MCF 10A (cell line): ENCODE measurements at regions not wholly inside any gene's neighbourhood (a gene's known extent, or its start where the extent isn't known, plus 50 kb on each side); places are given as distances from the start of the nearest gene placed in this dataset.

Experiments used
- BruUV-seq: library from RNA; stranded (reverse); fragments of 400-500 nt; replicated peaks from 2 replicates; lab custom pipeline; 2021; lab: Mats Ljungman, UMichigan
- CTCF ChIA-PET: fragments of 300-600 bp; sonication (Branson Sonifier 250); formaldehyde crosslinking; extraction: SDS; loops from one replicate; lab custom pipeline; 2021; ENCODE audit warnings: antibody characterized with exemption, inconsistent platforms; lab: Yijun Ruan, JAX
- POLR2A ChIA-PET: fragments of 300-600, 350-650 bp; sonication (Branson Sonifier 250); formaldehyde crosslinking; extraction: SDS; loops from one replicate; lab custom pipeline; 2020; ENCODE audit warnings: antibody characterized with exemption, inconsistent platforms; lab: Yijun Ruan, JAX
- DNase-seq: peaks from one replicate; pipeline ENCODE4 v3.0.0-alpha.2; 2018; ENCODE audit not compliant: unreplicated experiment
- H3K27ac Mint-ChIP-seq: one replicate; pipeline ENCODE4 v1.8.0; 2022; ENCODE audit warnings: mild to moderate bottlenecking, low read depth, mixed read lengths; ENCODE audit not compliant: unreplicated experiment
- H3K27me3 Mint-ChIP-seq: one replicate; pipeline ENCODE4 v1.8.0; 2022; ENCODE audit warnings: mixed read lengths; ENCODE audit not compliant: insufficient read depth, unreplicated experiment
- H3K36me3 Mint-ChIP-seq: one replicate; pipeline ENCODE4 v1.8.0; 2022; ENCODE audit warnings: mild to moderate bottlenecking, moderate library complexity, mixed read lengths; ENCODE audit not compliant: insufficient read depth, unreplicated experiment
- H3K4me1 Mint-ChIP-seq: one replicate; pipeline ENCODE4 v1.8.0; 2022; ENCODE audit warnings: mixed read lengths; ENCODE audit not compliant: insufficient read depth, unreplicated experiment
- H3K4me3 Mint-ChIP-seq: one replicate; pipeline ENCODE4 v1.8.0; 2022; ENCODE audit warnings: mild to moderate bottlenecking, moderate library complexity, mixed read lengths; ENCODE audit not compliant: unreplicated experiment
- H3K9me3 Mint-ChIP-seq: one replicate; pipeline ENCODE4 v1.8.0; 2022; ENCODE audit warnings: mixed read lengths; ENCODE audit not compliant: unreplicated experiment
- intact Hi-C: fragments of 100-400 bp; cut with micrococcal nuclease; formaldehyde crosslinking; loops from 2 replicates; pipeline ENCODE4 v1.14.1; 2022
- TF ChIP-seq, protein P1 (sequence below): fragments of 200-600 bp; IDR thresholded peaks from one replicate; pipeline ENCODE4 v1.8.0; 2022; ENCODE audit warnings: antibody characterized with exemption, mild to moderate bottlenecking; ENCODE audit not compliant: unreplicated experiment

GRCh38 chr2:200101922-200102321 is 146.5 kb downstream of the MAIP1 start:
- intact Hi-C loops, result no loop called here
- POLR2A ChIA-PET, result no interaction called here
- BruUV-seq, result no TSS peak
- no peaks in the 10 kb centered on the region for H3K27me3 Mint-ChIP-seq
- peaks cover 5% of the 10 kb centered on the region for H3K4me1 Mint-ChIP-seq
- no peaks in the 10 kb centered on the region for H3K9me3 Mint-ChIP-seq
- H3K4me3 Mint-ChIP-seq, result no peak overlapping the region
- TF ChIP-seq, protein P1, sequence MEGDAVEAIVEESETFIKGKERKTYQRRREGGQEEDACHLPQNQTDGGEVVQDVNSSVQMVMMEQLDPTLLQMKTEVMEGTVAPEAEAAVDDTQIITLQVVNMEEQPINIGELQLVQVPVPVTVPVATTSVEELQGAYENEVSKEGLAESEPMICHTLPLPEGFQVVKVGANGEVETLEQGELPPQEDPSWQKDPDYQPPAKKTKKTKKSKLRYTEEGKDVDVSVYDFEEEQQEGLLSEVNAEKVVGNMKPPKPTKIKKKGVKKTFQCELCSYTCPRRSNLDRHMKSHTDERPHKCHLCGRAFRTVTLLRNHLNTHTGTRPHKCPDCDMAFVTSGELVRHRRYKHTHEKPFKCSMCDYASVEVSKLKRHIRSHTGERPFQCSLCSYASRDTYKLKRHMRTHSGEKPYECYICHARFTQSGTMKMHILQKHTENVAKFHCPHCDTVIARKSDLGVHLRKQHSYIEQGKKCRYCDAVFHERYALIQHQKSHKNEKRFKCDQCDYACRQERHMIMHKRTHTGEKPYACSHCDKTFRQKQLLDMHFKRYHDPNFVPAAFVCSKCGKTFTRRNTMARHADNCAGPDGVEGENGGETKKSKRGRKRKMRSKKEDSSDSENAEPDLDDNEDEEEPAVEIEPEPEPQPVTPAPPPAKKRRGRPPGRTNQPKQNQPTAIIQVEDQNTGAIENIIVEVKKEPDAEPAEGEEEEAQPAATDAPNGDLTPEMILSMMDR, result no peak
- CTCF ChIA-PET, result interaction anchor here (0.6 kb wide), 1 partner anchor 47 kb away, joined by 3 read pairs; no protein-coding TSS in a partner anchor
- H3K36me3 Mint-ChIP-seq, result no peaks in the 10 kb centered on the region
- no peak for DNase-seq
- H3K27ac Mint-ChIP-seq, result no peak overlapping the region

DNA sequence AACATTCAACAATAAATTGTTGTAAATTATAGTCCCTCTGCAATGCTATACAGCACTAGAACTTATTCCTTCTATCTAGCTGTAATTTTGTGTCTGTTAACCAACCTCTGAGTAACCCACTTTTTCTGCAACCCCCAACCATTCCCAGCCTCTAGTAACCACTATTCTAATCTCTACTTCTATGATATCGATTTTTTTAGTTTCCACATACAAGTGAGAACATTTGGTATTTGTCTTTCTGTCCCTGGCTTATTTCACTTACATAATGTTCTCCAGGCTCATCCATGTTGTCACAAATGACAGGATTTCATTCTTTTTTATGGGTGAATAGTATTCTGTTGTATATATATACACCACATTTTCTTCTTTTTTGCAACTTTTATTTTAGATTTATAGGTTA is 147.6 kb downstream of the MAIP1 start:
- TF ChIP-seq, protein P1, result no peak
- ChIA-PET CTCF (no interaction called here), POLR2A (no interaction called here)
- Mint-ChIP-seq H3K9me3 (no peaks in the 10 kb centered on the region), H3K36me3 (no peaks in the 10 kb centered on the region), H3K27me3 (no peaks in the 10 kb centered on the region), H3K4me1 (peaks cover 5% of the 10 kb centered on the region), H3K27ac (no peak overlapping the region), H3K4me3 (no peak overlapping the region)
- BruUV-seq, result no TSS peak
- intact Hi-C loops, result no loop called here
- no peak for DNase-seq

GRCh38 chr2:200104015-200104414 is 148.6 kb downstream of the MAIP1 start:
- DNase-seq, result peak; percentile 22
- Mint-ChIP-seq H3K9me3 (no peaks in the 10 kb centered on the region), H3K27ac (no peak overlapping the region), H3K27me3 (no peaks in the 10 kb centered on the region), H3K4me3 (no peak overlapping the region), H3K4me1 (peaks cover 5% of the 10 kb centered on the region), H3K36me3 (no peaks in the 10 kb centered on the region)
- TF ChIP-seq, protein P1, result no peak
- no TSS peak for BruUV-seq
- ChIA-PET POLR2A (no interaction called here), CTCF (interaction anchor here (0.6 kb wide), 2 partner anchors 10 to 152 kb away, joined by 3 to 4 read pairs; no protein-coding TSS in a partner anchor)
- intact Hi-C loops, result no loop called here

DNA sequence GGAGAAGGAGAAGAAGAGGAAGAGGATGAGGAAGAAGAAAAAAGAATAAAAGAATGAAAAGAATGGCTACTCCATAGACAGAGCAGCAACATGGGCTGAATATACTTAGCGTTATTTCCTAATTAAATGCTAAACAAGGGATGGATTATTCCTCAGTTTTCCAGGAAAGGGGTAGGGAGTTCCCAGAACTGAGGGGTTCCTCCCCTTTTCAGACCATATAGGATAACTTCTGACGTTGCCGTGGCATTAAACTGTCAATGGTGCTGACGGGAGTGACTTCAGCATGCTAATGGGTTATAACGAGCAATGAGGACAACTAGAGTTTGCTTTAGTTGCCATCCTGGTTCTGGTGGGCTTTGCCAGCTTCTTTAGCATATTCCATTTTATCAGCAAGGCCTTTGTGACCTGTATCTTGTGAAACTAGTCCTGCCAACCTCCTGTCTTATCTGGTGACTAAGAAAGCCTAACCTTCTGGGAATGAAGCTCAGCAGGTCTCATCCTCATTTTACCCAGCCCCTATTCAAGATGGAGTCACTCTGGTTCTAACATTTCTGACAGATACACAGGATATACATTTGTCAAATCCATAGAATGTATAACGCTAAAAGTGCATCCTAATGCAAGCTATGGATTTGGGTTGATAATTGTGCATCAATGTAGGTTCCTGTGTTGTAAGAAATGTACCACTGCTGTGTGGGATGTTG is 152.3 kb downstream of the MAIP1 start:
- Mint-ChIP-seq H3K9me3 (no peaks in the 10 kb centered on the region), H3K4me1 (peaks cover 5% of the 10 kb centered on the region), H3K4me3 (no peak overlapping the region), H3K27ac (no peak overlapping the region), H3K27me3 (no peaks in the 10 kb centered on the region), H3K36me3 (no peaks in the 10 kb centered on the region)
- no TSS peak for BruUV-seq
- CTCF ChIA-PET, result no interaction called here
- intact Hi-C loops, result no loop called here
- POLR2A ChIA-PET, result no interaction called here
- TF ChIP-seq, protein P1, result no peak
- DNase-seq, result no peak
